ENCODE measurements at regions not wholly inside any gene's neighbourhood (a gene's known extent, or its start where the extent isn't known, plus 50 kb on each side); places are given as distances from the start of the nearest gene placed in this dataset.
"Not testable (repeated sequence)": the region's sequence is repeated elsewhere in the genome, so short reads cannot be mapped to it uniquely, and the experiment has no call there.

- Histone ChIP-seq H3K9ac (ENCODE audit: low read depth in 1 of 2, low read length in 2 of 2) (no peak overlapping the region), H3K27me3 (ENCODE audit: control insufficient read depth in 1 of 2, insufficient read depth in 2 of 2, low read length in 2 of 2) (peaks cover 0 to 5% of the 10 kb centered on the region in 2 donors), H3K9me3 (ENCODE audit: control insufficient read depth in 1 of 2, low read length in 2 of 2) (no peaks in the 10 kb centered on the region), H3K27ac (ENCODE audit: low read depth, low read length) (no peak overlapping the region), H3K4me3 (ENCODE audit: low read depth in 1 of 2, low read length in 2 of 2) (no peak overlapping the region), H3K36me3 (ENCODE audit: control insufficient read depth in 1 of 2, insufficient read depth in 2 of 2, low read length in 2 of 2) (no peaks in the 10 kb centered on the region), H3K4me1 (ENCODE audit: control insufficient read depth in 1 of 2, insufficient read depth in 2 of 2, low read length in 2 of 2) (peaks cover 0 to 5% of the 10 kb centered on the region in 2 donors)
These were observed 80.7 kb upstream of the COG2 start for GRCh38 chr1:230561570-230561969.

GRCh38 chr1:230558324-230558723, 84.0 kb upstream of the COG2 start:
- H3K36me3 ChIP-seq (ENCODE audit: control insufficient read depth in 1 of 2, insufficient read depth in 2 of 2, low read length in 2 of 2), result no peaks in the 10 kb centered on the region
- H3K27ac ChIP-seq (ENCODE audit: low read depth, low read length), result no peak overlapping the region
- H3K4me1 ChIP-seq (ENCODE audit: control insufficient read depth in 1 of 2, insufficient read depth in 2 of 2, low read length in 2 of 2), result peaks cover 0 to 5% of the 10 kb centered on the region in 2 donors
- H3K27me3 ChIP-seq (ENCODE audit: control insufficient read depth in 1 of 2, insufficient read depth in 2 of 2, low read length in 2 of 2), result no peaks in the 10 kb centered on the region
- H3K9me3 ChIP-seq (ENCODE audit: control insufficient read depth in 1 of 2, low read length in 2 of 2), result no peaks in the 10 kb centered on the region
- H3K4me3 ChIP-seq (ENCODE audit: low read depth in 1 of 2, low read length in 2 of 2), result no peak overlapping the region
- H3K9ac ChIP-seq (ENCODE audit: low read depth in 1 of 2, low read length in 2 of 2), result no peak overlapping the region

GRCh38 chr1:230556453-230556852, 85.8 kb upstream of the COG2 start:
- Histone ChIP-seq H3K9ac (ENCODE audit: low read depth in 1 of 2, low read length in 2 of 2) (no peak overlapping the region), H3K9me3 (ENCODE audit: control insufficient read depth in 1 of 2, low read length in 2 of 2) (no peaks in the 10 kb centered on the region), H3K27ac (ENCODE audit: low read depth, low read length) (no peak overlapping the region), H3K4me3 (ENCODE audit: low read depth in 1 of 2, low read length in 2 of 2) (no peak overlapping the region), H3K4me1 (ENCODE audit: control insufficient read depth in 1 of 2, insufficient read depth in 2 of 2, low read length in 2 of 2) (peaks cover 0 to 5% of the 10 kb centered on the region in 2 donors), H3K36me3 (ENCODE audit: control insufficient read depth in 1 of 2, insufficient read depth in 2 of 2, low read length in 2 of 2) (no peaks in the 10 kb centered on the region), H3K27me3 (ENCODE audit: control insufficient read depth in 1 of 2, insufficient read depth in 2 of 2, low read length in 2 of 2) (no peaks in the 10 kb centered on the region)

- Histone ChIP-seq H3K4me1 (ENCODE audit: control insufficient read depth in 1 of 2, insufficient read depth in 2 of 2, low read length in 2 of 2) (peaks cover 0 to 5% of the 10 kb centered on the region in 2 donors), H3K36me3 (ENCODE audit: control insufficient read depth in 1 of 2, insufficient read depth in 2 of 2, low read length in 2 of 2) (no peaks in the 10 kb centered on the region), H3K9me3 (ENCODE audit: control insufficient read depth in 1 of 2, low read length in 2 of 2) (no peaks in the 10 kb centered on the region), H3K9ac (ENCODE audit: low read depth in 1 of 2, low read length in 2 of 2) (no peak overlapping the region), H3K27me3 (ENCODE audit: control insufficient read depth in 1 of 2, insufficient read depth in 2 of 2, low read length in 2 of 2) (no peaks in the 10 kb centered on the region), H3K27ac (ENCODE audit: low read depth, low read length) (no peak overlapping the region), H3K4me3 (ENCODE audit: low read depth in 1 of 2, low read length in 2 of 2) (no peak overlapping the region)
These were observed 86.5 kb upstream of the COG2 start for GRCh38 chr1:230555814-230556213.

GRCh38 chr1:230552880-230553279, 89.4 kb upstream of the COG2 start:
- no peak overlapping the region for H3K9ac ChIP-seq (ENCODE audit: low read depth in 1 of 2, low read length in 2 of 2)
- H3K27me3 ChIP-seq (ENCODE audit: control insufficient read depth in 1 of 2, insufficient read depth in 2 of 2, low read length in 2 of 2), result no peaks in the 10 kb centered on the region
- H3K4me1 ChIP-seq (ENCODE audit: control insufficient read depth in 1 of 2, insufficient read depth in 2 of 2, low read length in 2 of 2), result peaks cover 10 to 12% of the 10 kb centered on the region in 2 donors
- H3K27ac ChIP-seq (ENCODE audit: low read depth, low read length), result no peak overlapping the region
- no peaks in the 10 kb centered on the region for H3K36me3 ChIP-seq (ENCODE audit: control insufficient read depth in 1 of 2, insufficient read depth in 2 of 2, low read length in 2 of 2)
- H3K4me3 ChIP-seq (ENCODE audit: low read depth in 1 of 2, low read length in 2 of 2), result no peak overlapping the region
- no peaks in the 10 kb centered on the region for H3K9me3 ChIP-seq (ENCODE audit: control insufficient read depth in 1 of 2, low read length in 2 of 2)

- not testable (repeated sequence) for H3K27me3 ChIP-seq (ENCODE audit: control insufficient read depth in 1 of 2, insufficient read depth in 2 of 2, low read length in 2 of 2); H3K27ac ChIP-seq (ENCODE audit: low read depth, low read length); H3K4me3 ChIP-seq (ENCODE audit: low read depth in 1 of 2, low read length in 2 of 2); H3K9ac ChIP-seq (ENCODE audit: low read depth in 1 of 2, low read length in 2 of 2); H3K9me3 ChIP-seq (ENCODE audit: control insufficient read depth in 1 of 2, low read length in 2 of 2); H3K36me3 ChIP-seq (ENCODE audit: control insufficient read depth in 1 of 2, insufficient read depth in 2 of 2, low read length in 2 of 2)
- peaks cover 10 to 12% of the 10 kb centered on the region in 2 donors for H3K4me1 ChIP-seq (ENCODE audit: control insufficient read depth in 1 of 2, insufficient read depth in 2 of 2, low read length in 2 of 2)
These were observed 91.3 kb upstream of the COG2 start for GRCh38 chr1:230550945-230551344.

GRCh38 chr1:230550428-230550827, 91.9 kb upstream of the COG2 start:
- Histone ChIP-seq H3K4me3 (ENCODE audit: low read depth in 1 of 2, low read length in 2 of 2) (no peak overlapping the region), H3K9me3 (ENCODE audit: control insufficient read depth in 1 of 2, low read length in 2 of 2) (no peaks in the 10 kb centered on the region), H3K27ac (ENCODE audit: low read depth, low read length) (no peak overlapping the region), H3K9ac (ENCODE audit: low read depth in 1 of 2, low read length in 2 of 2) (no peak overlapping the region), H3K27me3 (ENCODE audit: control insufficient read depth in 1 of 2, insufficient read depth in 2 of 2, low read length in 2 of 2) (no peaks in the 10 kb centered on the region), H3K4me1 (ENCODE audit: control insufficient read depth in 1 of 2, insufficient read depth in 2 of 2, low read length in 2 of 2) (peaks cover 10 to 12% of the 10 kb centered on the region in 2 donors), H3K36me3 (ENCODE audit: control insufficient read depth in 1 of 2, insufficient read depth in 2 of 2, low read length in 2 of 2) (no peaks in the 10 kb centered on the region)

- Histone ChIP-seq H3K27me3 (ENCODE audit: control insufficient read depth in 1 of 2, insufficient read depth in 2 of 2, low read length in 2 of 2) (no peaks in the 10 kb centered on the region), H3K4me1 (ENCODE audit: control insufficient read depth in 1 of 2, insufficient read depth in 2 of 2, low read length in 2 of 2) (peaks cover 10 to 12% of the 10 kb centered on the region in 2 donors), H3K9me3 (ENCODE audit: control insufficient read depth in 1 of 2, low read length in 2 of 2) (no peaks in the 10 kb centered on the region), H3K27ac (ENCODE audit: low read depth, low read length) (no peak overlapping the region), H3K9ac (ENCODE audit: low read depth in 1 of 2, low read length in 2 of 2) (no peak overlapping the region), H3K36me3 (ENCODE audit: control insufficient read depth in 1 of 2, insufficient read depth in 2 of 2, low read length in 2 of 2) (no peaks in the 10 kb centered on the region), H3K4me3 (ENCODE audit: low read depth in 1 of 2, low read length in 2 of 2) (no peak overlapping the region)
These were observed 92.7 kb upstream of the COG2 start for GRCh38 chr1:230549625-230550024.

- Histone ChIP-seq H3K27me3 (ENCODE audit: control insufficient read depth in 1 of 2, insufficient read depth in 2 of 2, low read length in 2 of 2) (no peaks in the 10 kb centered on the region), H3K4me1 (ENCODE audit: control insufficient read depth in 1 of 2, insufficient read depth in 2 of 2, low read length in 2 of 2) (peaks cover 10 to 12% of the 10 kb centered on the region in 2 donors), H3K4me3 (ENCODE audit: low read depth in 1 of 2, low read length in 2 of 2) (no peak overlapping the region), H3K9me3 (ENCODE audit: control insufficient read depth in 1 of 2, low read length in 2 of 2) (no peaks in the 10 kb centered on the region), H3K36me3 (ENCODE audit: control insufficient read depth in 1 of 2, insufficient read depth in 2 of 2, low read length in 2 of 2) (no peaks in the 10 kb centered on the region), H3K27ac (ENCODE audit: low read depth, low read length) (no peak overlapping the region), H3K9ac (ENCODE audit: low read depth in 1 of 2, low read length in 2 of 2) (no peak overlapping the region)
These were observed 93.3 kb upstream of the COG2 start for GRCh38 chr1:230548997-230549396.

GRCh38 chr1:230548357-230548756, 93.9 kb upstream of the COG2 start:
- Histone ChIP-seq H3K27me3 (ENCODE audit: control insufficient read depth in 1 of 2, insufficient read depth in 2 of 2, low read length in 2 of 2) (no peaks in the 10 kb centered on the region), H3K36me3 (ENCODE audit: control insufficient read depth in 1 of 2, insufficient read depth in 2 of 2, low read length in 2 of 2) (no peaks in the 10 kb centered on the region), H3K9ac (ENCODE audit: low read depth in 1 of 2, low read length in 2 of 2) (no peak overlapping the region), H3K9me3 (ENCODE audit: control insufficient read depth in 1 of 2, low read length in 2 of 2) (no peaks in the 10 kb centered on the region), H3K4me3 (ENCODE audit: low read depth in 1 of 2, low read length in 2 of 2) (no peak overlapping the region), H3K4me1 (ENCODE audit: control insufficient read depth in 1 of 2, insufficient read depth in 2 of 2, low read length in 2 of 2) (peaks cover 10 to 12% of the 10 kb centered on the region in 2 donors), H3K27ac (ENCODE audit: low read depth, low read length) (no peak overlapping the region)

GRCh38 chr1:230545181-230545580, 97.1 kb upstream of the COG2 start:
- Histone ChIP-seq H3K4me3 (ENCODE audit: low read depth in 1 of 2, low read length in 2 of 2) (no peak overlapping the region), H3K27ac (ENCODE audit: low read depth, low read length) (no peak overlapping the region), H3K27me3 (ENCODE audit: control insufficient read depth in 1 of 2, insufficient read depth in 2 of 2, low read length in 2 of 2) (no peaks in the 10 kb centered on the region), H3K36me3 (ENCODE audit: control insufficient read depth in 1 of 2, insufficient read depth in 2 of 2, low read length in 2 of 2) (no peaks in the 10 kb centered on the region), H3K4me1 (ENCODE audit: control insufficient read depth in 1 of 2, insufficient read depth in 2 of 2, low read length in 2 of 2) (peaks cover 10 to 14% of the 10 kb centered on the region in 2 donors), H3K9ac (ENCODE audit: low read depth in 1 of 2, low read length in 2 of 2) (no peak overlapping the region), H3K9me3 (ENCODE audit: control insufficient read depth in 1 of 2, low read length in 2 of 2) (no peaks in the 10 kb centered on the region)

Data from duodenal mucosa (tissue), 2 donors.